ENCODE measurements at regions not wholly inside any gene's neighbourhood (a gene's known extent, or its start where the extent isn't known, plus 50 kb on each side); places are given as distances from the start of the nearest gene placed in this dataset.
A peak's percentile ranks its signal among the peaks of the same experiment; 100 is the strongest.

DNA sequence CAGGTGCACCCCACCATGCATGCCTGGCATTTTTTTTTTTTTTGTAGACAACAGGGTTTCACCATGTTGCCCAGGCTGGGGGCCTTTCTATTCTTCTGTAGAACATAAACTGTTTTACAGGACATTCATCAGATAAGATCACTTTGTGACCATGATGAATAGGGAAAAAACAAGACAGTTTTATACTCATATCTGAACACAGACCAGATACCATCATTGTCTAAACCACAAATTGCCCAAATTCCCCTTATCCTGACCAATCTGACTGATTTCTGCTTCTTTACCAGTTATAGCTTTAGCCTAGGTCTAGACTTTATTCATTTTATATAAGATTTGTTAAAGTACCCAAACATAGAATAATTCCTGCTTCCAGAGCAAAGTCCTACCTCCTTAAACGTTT lies 1699.3 kb upstream of the TMEFF2 start:
- ChIA-PET CTCF (no interaction called here), POLR2A (ENCODE audit: unreplicated experiment) (no interaction called here)
- TF ChIP-seq EZH2phosphoT487 (IDR thresholded peaks at IDR 0.05; ENCODE audit: borderline replicate concordance, low read length): no peak
- TF ChIP-seq, protein P1, sequence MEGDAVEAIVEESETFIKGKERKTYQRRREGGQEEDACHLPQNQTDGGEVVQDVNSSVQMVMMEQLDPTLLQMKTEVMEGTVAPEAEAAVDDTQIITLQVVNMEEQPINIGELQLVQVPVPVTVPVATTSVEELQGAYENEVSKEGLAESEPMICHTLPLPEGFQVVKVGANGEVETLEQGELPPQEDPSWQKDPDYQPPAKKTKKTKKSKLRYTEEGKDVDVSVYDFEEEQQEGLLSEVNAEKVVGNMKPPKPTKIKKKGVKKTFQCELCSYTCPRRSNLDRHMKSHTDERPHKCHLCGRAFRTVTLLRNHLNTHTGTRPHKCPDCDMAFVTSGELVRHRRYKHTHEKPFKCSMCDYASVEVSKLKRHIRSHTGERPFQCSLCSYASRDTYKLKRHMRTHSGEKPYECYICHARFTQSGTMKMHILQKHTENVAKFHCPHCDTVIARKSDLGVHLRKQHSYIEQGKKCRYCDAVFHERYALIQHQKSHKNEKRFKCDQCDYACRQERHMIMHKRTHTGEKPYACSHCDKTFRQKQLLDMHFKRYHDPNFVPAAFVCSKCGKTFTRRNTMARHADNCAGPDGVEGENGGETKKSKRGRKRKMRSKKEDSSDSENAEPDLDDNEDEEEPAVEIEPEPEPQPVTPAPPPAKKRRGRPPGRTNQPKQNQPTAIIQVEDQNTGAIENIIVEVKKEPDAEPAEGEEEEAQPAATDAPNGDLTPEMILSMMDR (conservative IDR thresholded peaks at IDR 0.05; ENCODE audit: low read depth, low read length): no peak
- TF ChIP-seq EZH2 (IDR thresholded peaks at IDR 0.05; ENCODE audit: low read length, unreplicated experiment): no peak
- no peaks in the 10 kb centered on the region for H3F3A ChIP-seq (ENCODE audit: low read length, unreplicated experiment)
- no peaks in the 10 kb centered on the region for H3K79me2 ChIP-seq (ENCODE audit: low read length)
- no peak for DNase-seq
- no peak overlapping the region for H3K4me2 ChIP-seq (ENCODE audit: low read length)
- H3K9me3 ChIP-seq (ENCODE audit: low read length): no peaks in the 10 kb centered on the region
- no peaks in the 10 kb centered on the region for H3K36me3 ChIP-seq (ENCODE audit: low read depth, low read length)
- no peak overlapping the region for H3K9ac ChIP-seq (ENCODE audit: low read length)
- no TSS peak for BruUV-seq (replicated peaks)
- H2AFZ ChIP-seq (ENCODE audit: low read length): no peak overlapping the region
- no peak overlapping the region for H3K4me3 ChIP-seq (ENCODE audit: low read length)
- intact Hi-C loops (cut with micrococcal nuclease): no loop called here
- no peaks in the 10 kb centered on the region for H3K9me2 ChIP-seq (replicated peaks; ENCODE audit: low read length)
- H3K27ac ChIP-seq (ENCODE audit: low read length): no peak overlapping the region
- no peaks in the 10 kb centered on the region for H3K27me3 ChIP-seq (ENCODE audit: low read length)
- H4K20me1 ChIP-seq (ENCODE audit: low read length): no peaks in the 10 kb centered on the region
- no peak for ATAC-seq
- no peaks in the 10 kb centered on the region for H3K4me1 ChIP-seq (ENCODE audit: insufficient read depth, low read length)

DNA sequence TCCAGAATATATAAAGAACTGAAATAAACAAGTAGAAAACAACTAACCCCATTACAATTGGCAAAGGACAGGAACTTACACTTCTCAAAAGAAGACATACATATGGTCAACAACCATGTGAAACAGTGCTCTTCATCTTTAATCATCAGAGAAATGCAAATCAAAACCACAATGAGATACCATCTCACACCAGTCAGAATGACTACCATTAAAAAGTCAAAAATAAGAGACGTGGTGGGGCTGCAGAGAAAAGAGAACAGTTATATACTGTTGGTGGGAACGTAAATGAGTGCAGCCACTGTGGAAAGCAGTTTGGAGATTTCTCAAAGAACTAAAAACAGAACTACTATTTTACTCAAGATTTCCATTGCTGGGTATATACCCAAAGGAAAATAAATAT lies 1696.3 kb upstream of the TMEFF2 start:
- TF ChIP-seq EZH2phosphoT487 (IDR thresholded peaks at IDR 0.05; ENCODE audit: borderline replicate concordance, low read length) (no peak), EZH2 (IDR thresholded peaks at IDR 0.05; ENCODE audit: low read length, unreplicated experiment) (no peak)
- TF ChIP-seq, protein P1 (conservative IDR thresholded peaks at IDR 0.05; ENCODE audit: low read depth, low read length): no peak
- ChIA-PET CTCF (no interaction called here), POLR2A (ENCODE audit: unreplicated experiment) (no interaction called here)
- Histone ChIP-seq H3K9ac (ENCODE audit: low read length) (no peak overlapping the region), H2AFZ (ENCODE audit: low read length) (no peak overlapping the region), H3K4me3 (ENCODE audit: low read length) (no peak overlapping the region), H3K4me1 (ENCODE audit: insufficient read depth, low read length) (no peaks in the 10 kb centered on the region), H3F3A (ENCODE audit: low read length, unreplicated experiment) (no peaks in the 10 kb centered on the region), H3K36me3 (ENCODE audit: low read depth, low read length) (no peaks in the 10 kb centered on the region), H3K79me2 (ENCODE audit: low read length) (no peaks in the 10 kb centered on the region), H4K20me1 (ENCODE audit: low read length) (no peaks in the 10 kb centered on the region), H3K27me3 (ENCODE audit: low read length) (no peaks in the 10 kb centered on the region), H3K4me2 (ENCODE audit: low read length) (no peak overlapping the region), H3K9me2 (replicated peaks; ENCODE audit: low read length) (no peaks in the 10 kb centered on the region), H3K27ac (ENCODE audit: low read length) (no peak overlapping the region), H3K9me3 (ENCODE audit: low read length) (no peaks in the 10 kb centered on the region)
- intact Hi-C loops (cut with micrococcal nuclease): no loop called here
- no peak for DNase-seq
- no TSS peak for BruUV-seq (replicated peaks)
- no peak for ATAC-seq

DNA sequence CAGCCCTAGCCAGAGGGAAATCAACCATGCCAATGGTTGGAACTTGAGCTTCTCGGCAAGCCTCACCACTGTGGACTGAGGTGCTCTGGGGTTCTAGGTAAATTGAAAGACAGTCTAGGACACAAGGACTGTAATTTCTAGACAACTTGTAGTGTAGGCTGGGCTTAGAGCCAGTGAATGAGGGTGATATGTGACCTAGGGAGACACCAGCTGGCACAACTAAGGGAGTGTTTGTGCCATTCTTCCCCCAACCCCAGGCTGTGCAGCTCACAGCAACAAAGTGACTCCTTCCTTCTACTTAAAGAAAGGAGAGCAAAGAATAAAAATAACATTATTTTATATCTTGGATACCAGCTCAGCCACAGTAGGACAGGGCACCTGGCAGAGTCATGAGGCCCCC lies 1690.7 kb upstream of the TMEFF2 start:
- POLR2A ChIA-PET (ENCODE audit: unreplicated experiment): no interaction called here
- Histone ChIP-seq H3K4me3 (ENCODE audit: low read length) (no peak overlapping the region), H3K9me2 (replicated peaks; ENCODE audit: low read length) (no peaks in the 10 kb centered on the region), H3K79me2 (ENCODE audit: low read length) (no peaks in the 10 kb centered on the region), H3K4me1 (ENCODE audit: insufficient read depth, low read length) (no peaks in the 10 kb centered on the region), H3K27me3 (ENCODE audit: low read length) (no peaks in the 10 kb centered on the region), H2AFZ (ENCODE audit: low read length) (no peak overlapping the region), H3F3A (ENCODE audit: low read length, unreplicated experiment) (no peaks in the 10 kb centered on the region), H3K9ac (ENCODE audit: low read length) (no peak overlapping the region), H3K9me3 (ENCODE audit: low read length) (0 out of 2 replicates have a peak, but pooled peaks cover 5% of the 10 kb centered on the region), H3K27ac (ENCODE audit: low read length) (no peak overlapping the region), H4K20me1 (ENCODE audit: low read length) (no peaks in the 10 kb centered on the region), H3K36me3 (ENCODE audit: low read depth, low read length) (no peaks in the 10 kb centered on the region), H3K4me2 (ENCODE audit: low read length) (no peak overlapping the region)
- TF ChIP-seq EZH2 (IDR thresholded peaks at IDR 0.05; ENCODE audit: low read length, unreplicated experiment) (no peak), EZH2phosphoT487 (IDR thresholded peaks at IDR 0.05; ENCODE audit: borderline replicate concordance, low read length) (no peak)
- TF ChIP-seq, protein P1 (conservative IDR thresholded peaks at IDR 0.05; ENCODE audit: low read depth, low read length): no peak
- no TSS peak for BruUV-seq (replicated peaks)
- ATAC-seq: peak; percentile 31; the same call in 1 of the 2 replicates
- CTCF ChIA-PET: no interaction called here
- peak; percentile 4 for DNase-seq
- intact Hi-C loops (cut with micrococcal nuclease): no loop called here
